GM23338 (cell line): ENCODE measurements at regions not wholly inside any gene's neighbourhood (a gene's known extent, or its start where the extent isn't known, plus 50 kb on each side); places are given as distances from the start of the nearest gene placed in this dataset.

Experiments used
- CREB1 ChIP-seq: fragments of 250-450 bp; sonication (Bioruptor Pico); IDR thresholded peaks from 2 replicates; pipeline ENCODE4 v1.5.0; 2020; ENCODE audit warnings: low read depth, mild to moderate bottlenecking, moderate library complexity
- EZH2 ChIP-seq: fragments of 200-600 bp; sonication (generic); IDR thresholded peaks from one replicate; pipeline ENCODE4 v1.8.0; 2017; ENCODE audit warnings: antibody characterized with exemption, mild to moderate bottlenecking, low read depth; ENCODE audit not compliant: unreplicated experiment
- EZH2phosphoT487 ChIP-seq: fragments of 200-600 bp; sonication (generic); IDR thresholded peaks from one replicate; pipeline ENCODE4 v1.8.1; 2018; ENCODE audit warnings: antibody characterized with exemption; ENCODE audit not compliant: unreplicated experiment
- JUNB ChIP-seq: IDR thresholded peaks from one replicate; pipeline ENCODE4 v1.6.1; 2016; ENCODE audit warnings: antibody characterized with exemption; ENCODE audit not compliant: unreplicated experiment
- NANOG ChIP-seq: IDR thresholded peaks from 2 replicates; pipeline ENCODE4 v1.6.1; 2016; ENCODE audit warnings: antibody characterized with exemption, borderline replicate concordance
- POLR2AphosphoS5 ChIP-seq: IDR thresholded peaks from 2 replicates; pipeline ENCODE4 v1.6.1; 2016; ENCODE audit warnings: antibody characterized with exemption, low read depth
- TF ChIP-seq, protein P1 (sequence below): fragments of 250-450 bp; sonication (Bioruptor Pico); IDR thresholded peaks from 2 replicates; pipeline ENCODE4 v1.5.0; 2020; ENCODE audit warnings: mild to moderate bottlenecking, moderate library complexity
- TF ChIP-seq, protein P2 (sequence below): IDR thresholded peaks from one replicate; pipeline ENCODE4 v1.6.1; 2018; ENCODE audit warnings: antibody characterized with exemption; ENCODE audit not compliant: unreplicated experiment

DNA sequence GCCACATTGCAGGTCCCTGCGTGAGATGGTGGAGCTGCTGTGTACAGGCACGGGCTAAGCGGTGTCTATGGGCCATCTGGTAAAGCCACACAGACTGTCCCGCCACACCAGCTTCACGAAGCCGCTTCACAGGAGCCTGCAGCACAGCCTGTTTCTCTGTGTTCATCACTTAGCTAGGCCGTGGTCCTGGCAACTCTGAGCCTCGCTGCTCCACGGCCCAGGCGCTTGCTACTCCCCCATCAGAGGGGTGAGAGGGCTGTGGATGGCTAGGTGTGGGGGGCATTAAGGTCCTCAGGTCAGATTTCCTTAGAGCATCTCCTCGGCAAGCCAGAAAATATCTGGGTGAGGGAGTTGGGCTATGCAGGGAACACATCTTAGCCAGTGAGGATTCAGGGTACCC, 225.7 kb downstream of the GLI2 start (continued):
- TF ChIP-seq, protein P1, sequence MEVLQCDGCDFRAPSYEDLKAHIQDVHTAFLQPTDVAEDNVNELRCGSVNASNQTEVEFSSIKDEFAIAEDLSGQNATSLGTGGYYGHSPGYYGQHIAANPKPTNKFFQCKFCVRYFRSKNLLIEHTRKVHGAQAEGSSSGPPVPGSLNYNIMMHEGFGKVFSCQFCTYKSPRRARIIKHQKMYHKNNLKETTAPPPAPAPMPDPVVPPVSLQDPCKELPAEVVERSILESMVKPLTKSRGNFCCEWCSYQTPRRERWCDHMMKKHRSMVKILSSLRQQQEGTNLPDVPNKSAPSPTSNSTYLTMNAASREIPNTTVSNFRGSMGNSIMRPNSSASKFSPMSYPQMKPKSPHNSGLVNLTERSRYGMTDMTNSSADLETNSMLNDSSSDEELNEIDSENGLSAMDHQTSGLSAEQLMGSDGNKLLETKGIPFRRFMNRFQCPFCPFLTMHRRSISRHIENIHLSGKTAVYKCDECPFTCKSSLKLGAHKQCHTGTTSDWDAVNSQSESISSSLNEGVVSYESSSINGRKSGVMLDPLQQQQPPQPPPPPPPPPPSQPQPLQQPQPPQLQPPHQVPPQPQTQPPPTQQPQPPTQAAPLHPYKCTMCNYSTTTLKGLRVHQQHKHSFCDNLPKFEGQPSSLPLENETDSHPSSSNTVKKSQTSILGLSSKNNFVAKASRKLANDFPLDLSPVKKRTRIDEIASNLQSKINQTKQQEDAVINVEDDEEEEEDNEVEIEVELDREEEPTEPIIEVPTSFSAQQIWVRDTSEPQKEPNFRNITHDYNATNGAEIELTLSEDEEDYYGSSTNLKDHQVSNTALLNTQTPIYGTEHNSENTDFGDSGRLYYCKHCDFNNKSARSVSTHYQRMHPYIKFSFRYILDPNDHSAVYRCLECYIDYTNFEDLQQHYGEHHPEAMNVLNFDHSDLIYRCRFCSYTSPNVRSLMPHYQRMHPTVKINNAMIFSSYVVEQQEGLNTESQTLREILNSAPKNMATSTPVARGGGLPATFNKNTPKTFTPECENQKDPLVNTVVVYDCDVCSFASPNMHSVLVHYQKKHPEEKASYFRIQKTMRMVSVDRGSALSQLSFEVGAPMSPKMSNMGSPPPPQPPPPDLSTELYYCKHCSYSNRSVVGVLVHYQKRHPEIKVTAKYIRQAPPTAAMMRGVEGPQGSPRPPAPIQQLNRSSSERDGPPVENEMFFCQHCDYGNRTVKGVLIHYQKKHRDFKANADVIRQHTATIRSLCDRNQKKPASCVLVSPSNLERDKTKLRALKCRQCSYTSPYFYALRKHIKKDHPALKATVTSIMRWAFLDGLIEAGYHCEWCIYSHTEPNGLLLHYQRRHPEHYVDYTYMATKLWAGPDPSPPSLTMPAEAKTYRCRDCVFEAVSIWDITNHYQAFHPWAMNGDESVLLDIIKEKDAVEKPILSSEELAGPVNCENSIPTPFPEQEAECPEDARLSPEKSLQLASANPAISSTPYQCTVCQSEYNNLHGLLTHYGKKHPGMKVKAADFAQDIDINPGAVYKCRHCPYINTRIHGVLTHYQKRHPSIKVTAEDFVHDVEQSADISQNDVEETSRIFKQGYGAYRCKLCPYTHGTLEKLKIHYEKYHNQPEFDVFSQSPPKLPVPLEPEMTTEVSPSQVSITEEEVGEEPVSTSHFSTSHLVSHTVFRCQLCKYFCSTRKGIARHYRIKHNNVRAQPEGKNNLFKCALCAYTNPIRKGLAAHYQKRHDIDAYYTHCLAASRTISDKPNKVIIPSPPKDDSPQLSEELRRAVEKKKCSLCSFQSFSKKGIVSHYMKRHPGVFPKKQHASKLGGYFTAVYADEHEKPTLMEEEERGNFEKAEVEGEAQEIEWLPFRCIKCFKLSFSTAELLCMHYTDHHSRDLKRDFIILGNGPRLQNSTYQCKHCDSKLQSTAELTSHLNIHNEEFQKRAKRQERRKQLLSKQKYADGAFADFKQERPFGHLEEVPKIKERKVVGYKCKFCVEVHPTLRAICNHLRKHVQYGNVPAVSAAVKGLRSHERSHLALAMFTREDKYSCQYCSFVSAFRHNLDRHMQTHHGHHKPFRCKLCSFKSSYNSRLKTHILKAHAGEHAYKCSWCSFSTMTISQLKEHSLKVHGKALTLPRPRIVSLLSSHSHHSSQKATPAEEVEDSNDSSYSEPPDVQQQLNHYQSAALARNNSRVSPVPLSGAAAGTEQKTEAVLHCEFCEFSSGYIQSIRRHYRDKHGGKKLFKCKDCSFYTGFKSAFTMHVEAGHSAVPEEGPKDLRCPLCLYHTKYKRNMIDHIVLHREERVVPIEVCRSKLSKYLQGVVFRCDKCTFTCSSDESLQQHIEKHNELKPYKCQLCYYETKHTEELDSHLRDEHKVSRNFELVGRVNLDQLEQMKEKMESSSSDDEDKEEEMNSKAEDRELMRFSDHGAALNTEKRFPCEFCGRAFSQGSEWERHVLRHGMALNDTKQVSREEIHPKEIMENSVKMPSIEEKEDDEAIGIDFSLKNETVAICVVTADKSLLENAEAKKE (CRISPR knock-in tag) = no peak
- TF ChIP-seq CREB1 (no peak), POLR2AphosphoS5 (no peak), EZH2 (no peak), EZH2phosphoT487 (no peak), NANOG (no peak), JUNB (no peak)
- TF ChIP-seq, protein P2, sequence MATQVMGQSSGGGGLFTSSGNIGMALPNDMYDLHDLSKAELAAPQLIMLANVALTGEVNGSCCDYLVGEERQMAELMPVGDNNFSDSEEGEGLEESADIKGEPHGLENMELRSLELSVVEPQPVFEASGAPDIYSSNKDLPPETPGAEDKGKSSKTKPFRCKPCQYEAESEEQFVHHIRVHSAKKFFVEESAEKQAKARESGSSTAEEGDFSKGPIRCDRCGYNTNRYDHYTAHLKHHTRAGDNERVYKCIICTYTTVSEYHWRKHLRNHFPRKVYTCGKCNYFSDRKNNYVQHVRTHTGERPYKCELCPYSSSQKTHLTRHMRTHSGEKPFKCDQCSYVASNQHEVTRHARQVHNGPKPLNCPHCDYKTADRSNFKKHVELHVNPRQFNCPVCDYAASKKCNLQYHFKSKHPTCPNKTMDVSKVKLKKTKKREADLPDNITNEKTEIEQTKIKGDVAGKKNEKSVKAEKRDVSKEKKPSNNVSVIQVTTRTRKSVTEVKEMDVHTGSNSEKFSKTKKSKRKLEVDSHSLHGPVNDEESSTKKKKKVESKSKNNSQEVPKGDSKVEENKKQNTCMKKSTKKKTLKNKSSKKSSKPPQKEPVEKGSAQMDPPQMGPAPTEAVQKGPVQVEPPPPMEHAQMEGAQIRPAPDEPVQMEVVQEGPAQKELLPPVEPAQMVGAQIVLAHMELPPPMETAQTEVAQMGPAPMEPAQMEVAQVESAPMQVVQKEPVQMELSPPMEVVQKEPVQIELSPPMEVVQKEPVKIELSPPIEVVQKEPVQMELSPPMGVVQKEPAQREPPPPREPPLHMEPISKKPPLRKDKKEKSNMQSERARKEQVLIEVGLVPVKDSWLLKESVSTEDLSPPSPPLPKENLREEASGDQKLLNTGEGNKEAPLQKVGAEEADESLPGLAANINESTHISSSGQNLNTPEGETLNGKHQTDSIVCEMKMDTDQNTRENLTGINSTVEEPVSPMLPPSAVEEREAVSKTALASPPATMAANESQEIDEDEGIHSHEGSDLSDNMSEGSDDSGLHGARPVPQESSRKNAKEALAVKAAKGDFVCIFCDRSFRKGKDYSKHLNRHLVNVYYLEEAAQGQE = no peak
